ENCODE measurements at regions not wholly inside any gene's neighbourhood (a gene's known extent, or its start where the extent isn't known, plus 50 kb on each side); places are given as distances from the start of the nearest gene placed in this dataset.

GRCh38 chr7:17061443-17061842, 179.7 kb upstream of the AGR3 start (continued):
- TF ChIP-seq REST (IDR thresholded peaks at IDR 0.05; ENCODE audit: low read depth) = no peak
- no peak for TF ChIP-seq YY1 (IDR thresholded peaks at IDR 0.05; ENCODE audit: extremely low read depth, insufficient replicate concordance, low read depth, low read length)
- no peak for TF ChIP-seq RAD21 (IDR thresholded peaks at IDR 0.05; ENCODE audit: low read depth)
- TF ChIP-seq ZBTB33 (IDR thresholded peaks at IDR 0.05; ENCODE audit: extremely low read depth, insufficient replicate concordance, low read length) = no peak

GRCh38 chr7:17062151-17063044, 180.6 kb upstream of the AGR3 start:
- H3K36me3 ChIP-seq (ENCODE audit: control insufficient read depth in 1 of 2, insufficient read depth in 2 of 2, low read length in 2 of 2) = no peaks in the 10 kb centered on the region
- CTCF ChIA-PET = interaction anchor here (0.6 to 1.7 kb wide), 14 partner anchors 8 to 579 kb away, joined by 3 to 15 read pairs (median 4); no protein-coding TSS in a partner anchor
- intact Hi-C loops (cut with micrococcal nuclease) = no loop called here
- no peak overlapping the region for H3K9ac ChIP-seq (ENCODE audit: low read length)
- H3K9me2 ChIP-seq (ENCODE audit: insufficient read depth) = no peaks in the 10 kb centered on the region
- no TSS peak for BruUV-seq (replicated peaks)
- H3K9me3 ChIP-seq (ENCODE audit: control insufficient read depth in 1 of 2, insufficient read depth in 1 of 2, low read depth in 1 of 2, low read length in 2 of 2) = no peaks in the 10 kb centered on the region
- no peak overlapping the region for H3K27ac ChIP-seq (ENCODE audit: low read depth, low read length)
- H3K27me3 ChIP-seq (ENCODE audit: insufficient read depth, low read length) = no peaks in the 10 kb centered on the region
- DNase-seq (ENCODE audit: low read depth, low spot score) (no peak), ATAC-seq (no peak)
- H3K4me3 ChIP-seq (replicated peaks in 1 of 2; ENCODE audit: low read depth in 1 of 2, low read length in 2 of 2) = no peak overlapping the region
- H3K79me2 ChIP-seq (ENCODE audit: insufficient read depth, low read length) = no peaks in the 10 kb centered on the region
- no peaks in the 10 kb centered on the region for H3K4me1 ChIP-seq (ENCODE audit: control insufficient read depth in 1 of 2, insufficient read depth in 2 of 2, low read length in 2 of 2)
- no peaks in the 10 kb centered on the region for H4K20me1 ChIP-seq (ENCODE audit: insufficient read depth)
- H3K4me2 ChIP-seq (ENCODE audit: low read length) = no peak overlapping the region
- POLR2A ChIA-PET = interaction anchor here (1.3 kb wide), 2 partner anchors 10 to 15 kb away, joined by 3 read pairs; no protein-coding TSS in a partner anchor
- H2AFZ ChIP-seq (ENCODE audit: low read depth, low read length, poor library complexity, severe bottlenecking) = no peak overlapping the region
- RAD21 ChIA-PET (ENCODE audit: low non-redundant PET in 1 of 2, low total read pairs in 2 of 2, uncharacterized antibody in 2 of 2, unreplicated experiment in 2 of 2) = no interaction called here
- TF ChIP-seq ZBTB33 (IDR thresholded peaks at IDR 0.05; ENCODE audit: extremely low read depth, insufficient replicate concordance, low read length) (no peak), SP1 (IDR thresholded peaks at IDR 0.05; ENCODE audit: low read depth) (no peak), REST (IDR thresholded peaks at IDR 0.05; ENCODE audit: low read depth) (no peak), ZNF274 (IDR thresholded peaks at IDR 0.05; ENCODE audit: low read depth, low read length) (no peak), RAD21 (IDR thresholded peaks at IDR 0.05; ENCODE audit: low read depth) (no peak), POLR2AphosphoS5 (IDR thresholded peaks at IDR 0.05; ENCODE audit: low read depth, low read length) (no peak), CBX3 (IDR thresholded peaks at IDR 0.05; ENCODE audit: low read depth) (no peak), MAX (IDR thresholded peaks at IDR 0.05) (no peak)

Data from HCT116 (cell line).